Suppressor macrophage treated with lipopolysaccharide for 4 hours (primary cell): ENCODE measurements at regions not wholly inside any gene's neighbourhood (a gene's known extent, or its start where the extent isn't known, plus 50 kb on each side); places are given as distances from the start of the nearest gene placed in this dataset.

ENCODE experiments used
- DNase-seq: peaks from one replicate; pipeline ENCODE4 v3.0.0-alpha.2; 2020

GRCh38 chr6:22236626-22237414 is 60.0 kb downstream of the PRL start:
- DNase-seq = no peak
